ENCODE measurements at regions not wholly inside any gene's neighbourhood (a gene's known extent, or its start where the extent isn't known, plus 50 kb on each side); places are given as distances from the start of the nearest gene placed in this dataset.
"Not testable (repeated sequence)": the region's sequence is repeated elsewhere in the genome, so short reads cannot be mapped to it uniquely, and the experiment has no call there.

DNA sequence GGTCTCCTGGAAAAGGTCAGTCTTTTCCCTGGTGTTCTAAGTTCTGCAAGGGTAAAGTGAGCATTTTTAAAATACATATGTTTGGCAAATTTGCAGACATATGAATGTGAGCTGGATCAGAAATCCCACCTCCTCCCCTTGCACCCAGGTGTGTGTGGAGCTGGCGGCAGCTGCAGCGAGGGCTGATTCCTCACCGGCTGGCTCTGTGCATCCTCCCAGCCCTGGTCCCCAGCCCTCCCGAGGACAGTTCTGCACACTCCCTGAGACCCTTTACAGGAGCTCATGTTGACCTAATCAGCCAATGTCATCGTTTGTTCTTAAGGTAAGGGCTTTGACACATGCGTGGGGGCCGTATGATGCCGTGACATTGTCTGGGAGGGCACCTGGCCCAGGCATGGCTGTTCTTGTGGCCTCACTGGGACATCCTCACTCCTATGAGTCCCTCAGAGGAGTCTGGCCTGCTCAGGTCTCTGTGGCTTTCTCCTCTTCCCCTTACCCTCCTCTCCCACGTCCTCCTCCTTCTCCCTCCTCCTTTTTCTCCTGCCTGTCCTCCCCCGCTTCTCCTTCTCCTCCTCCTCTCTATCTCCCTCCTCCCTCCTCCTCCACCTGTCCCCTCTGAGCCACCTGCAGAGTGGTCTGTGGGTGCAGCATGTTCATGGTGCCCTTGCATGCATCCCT, 289.2 kb upstream of the SFSWAP start:
- DNase-seq: no peak

DNA sequence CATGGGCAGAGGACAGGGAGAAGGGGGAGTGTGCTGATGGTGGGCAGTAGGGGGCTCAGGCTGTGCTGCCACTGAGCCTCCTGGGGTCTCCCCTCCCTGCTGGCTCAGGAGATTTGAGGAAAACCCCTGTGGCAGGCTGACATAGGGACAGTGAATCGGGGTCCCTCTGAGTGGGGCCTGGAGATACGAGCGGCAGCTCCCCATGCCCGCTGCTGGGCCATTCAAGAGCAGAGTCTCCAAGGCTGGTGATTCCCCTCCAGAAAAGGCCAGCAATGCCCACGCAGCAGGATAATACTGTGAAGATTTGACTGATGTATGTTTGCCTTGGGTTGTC, 288.7 kb upstream of the SFSWAP start:
- DNase-seq: no peak

GRCh38 chr12:131422744-131423143, 288.1 kb upstream of the SFSWAP start:
- no peak for DNase-seq

DNA sequence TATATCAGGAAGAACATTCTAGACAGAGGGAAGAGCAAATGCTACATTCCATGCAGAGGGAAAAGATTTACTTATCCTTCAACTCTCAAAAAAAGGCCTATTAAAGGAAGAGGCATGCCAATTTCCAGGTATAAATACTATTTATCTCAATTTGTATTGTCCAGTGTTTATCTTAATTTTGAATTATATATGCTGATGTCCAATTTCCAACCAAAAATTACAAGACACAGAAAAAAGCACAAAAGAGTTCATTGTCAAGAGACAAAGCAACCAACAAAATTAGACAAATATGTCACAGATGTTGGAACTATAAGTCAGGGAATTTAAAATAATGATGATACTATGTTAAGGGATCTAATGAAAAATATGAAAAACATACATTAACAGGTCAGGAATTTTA, 286.6 kb upstream of the SFSWAP start:
- no peak for DNase-seq

- DNase-seq: no peak
Observed at GRCh38 chr12:131425112-131426075, 285.5 kb upstream of the SFSWAP start.

DNA sequence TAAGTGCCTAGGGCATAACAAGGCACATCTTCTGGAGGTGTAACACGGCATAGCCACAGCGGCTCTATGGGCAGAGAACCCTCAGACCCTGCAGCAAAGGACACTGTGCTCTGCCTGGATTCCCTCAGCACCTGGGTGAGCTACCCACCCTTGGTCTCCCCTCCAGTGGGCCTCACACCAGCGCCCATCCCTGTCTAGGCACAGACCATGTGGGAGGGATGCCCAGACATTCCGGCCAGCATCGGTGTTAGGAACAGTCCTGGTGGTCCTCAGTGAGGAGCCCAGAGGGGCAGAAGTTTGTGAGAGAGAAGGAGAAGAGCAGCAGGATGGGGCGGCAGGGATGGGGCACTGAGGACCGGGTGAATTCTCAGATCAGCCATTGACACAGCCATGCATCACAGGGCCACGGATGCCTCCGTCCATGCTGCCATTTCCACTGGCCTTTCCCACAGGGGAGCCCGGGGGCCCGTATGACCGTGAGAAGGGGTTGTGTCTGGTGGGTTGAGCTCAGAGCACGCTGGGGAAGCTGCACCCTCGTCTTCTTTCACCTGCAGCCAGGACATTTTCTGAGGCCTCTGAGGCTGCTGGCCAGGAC, 282.7 kb upstream of the SFSWAP start:
- no peak for DNase-seq

DNA sequence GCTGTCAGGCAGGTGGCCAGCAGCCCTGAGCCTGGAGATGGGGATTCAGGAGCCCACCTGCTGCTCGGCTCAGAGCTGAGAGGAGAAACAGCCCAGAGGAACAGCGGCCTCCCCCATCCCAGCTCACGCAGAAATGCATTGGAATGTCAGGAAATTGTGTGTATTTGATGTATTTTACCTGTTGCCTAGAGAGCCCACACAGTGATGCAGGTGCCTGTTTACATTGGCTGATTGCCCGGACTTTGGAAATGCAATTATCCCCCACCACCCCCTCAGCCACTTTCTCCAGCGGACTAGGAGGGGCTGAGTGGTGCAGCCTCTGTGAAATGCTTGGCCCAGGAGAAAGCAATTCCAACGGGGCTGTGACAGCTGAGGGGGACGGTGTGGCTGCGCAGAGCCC, 281.7 kb upstream of the SFSWAP start:
- DNase-seq: not testable (repeated sequence)

- DNase-seq: not testable (repeated sequence)
Observed at GRCh38 chr12:131429697-131430096, 281.2 kb upstream of the SFSWAP start.

- DNase-seq: no peak
Observed at GRCh38 chr12:131430158-131430742, 280.6 kb upstream of the SFSWAP start.

GRCh38 chr12:131431126-131431655, 279.7 kb upstream of the SFSWAP start:
- not testable (repeated sequence) for DNase-seq

- DNase-seq: peak; percentile 36
Observed at GRCh38 chr12:131432532-131433260, 278.2 kb upstream of the SFSWAP start.

GRCh38 chr12:131434208-131435125, 276.4 kb upstream of the SFSWAP start:
- DNase-seq: no peak

GRCh38 chr12:131436922-131437705, 273.8 kb upstream of the SFSWAP start:
- DNase-seq: no peak

GRCh38 chr12:131437706-131438492, 273.0 kb upstream of the SFSWAP start:
- no peak for DNase-seq

GRCh38 chr12:131438493-131438835, 272.4 kb upstream of the SFSWAP start:
- not testable (repeated sequence) for DNase-seq

- DNase-seq: peak; percentile 39
Observed at GRCh38 chr12:131438881-131439280, 272.0 kb upstream of the SFSWAP start.

- not testable (repeated sequence) for DNase-seq
Observed at GRCh38 chr12:131439752-131440151, 271.1 kb upstream of the SFSWAP start.

DNA sequence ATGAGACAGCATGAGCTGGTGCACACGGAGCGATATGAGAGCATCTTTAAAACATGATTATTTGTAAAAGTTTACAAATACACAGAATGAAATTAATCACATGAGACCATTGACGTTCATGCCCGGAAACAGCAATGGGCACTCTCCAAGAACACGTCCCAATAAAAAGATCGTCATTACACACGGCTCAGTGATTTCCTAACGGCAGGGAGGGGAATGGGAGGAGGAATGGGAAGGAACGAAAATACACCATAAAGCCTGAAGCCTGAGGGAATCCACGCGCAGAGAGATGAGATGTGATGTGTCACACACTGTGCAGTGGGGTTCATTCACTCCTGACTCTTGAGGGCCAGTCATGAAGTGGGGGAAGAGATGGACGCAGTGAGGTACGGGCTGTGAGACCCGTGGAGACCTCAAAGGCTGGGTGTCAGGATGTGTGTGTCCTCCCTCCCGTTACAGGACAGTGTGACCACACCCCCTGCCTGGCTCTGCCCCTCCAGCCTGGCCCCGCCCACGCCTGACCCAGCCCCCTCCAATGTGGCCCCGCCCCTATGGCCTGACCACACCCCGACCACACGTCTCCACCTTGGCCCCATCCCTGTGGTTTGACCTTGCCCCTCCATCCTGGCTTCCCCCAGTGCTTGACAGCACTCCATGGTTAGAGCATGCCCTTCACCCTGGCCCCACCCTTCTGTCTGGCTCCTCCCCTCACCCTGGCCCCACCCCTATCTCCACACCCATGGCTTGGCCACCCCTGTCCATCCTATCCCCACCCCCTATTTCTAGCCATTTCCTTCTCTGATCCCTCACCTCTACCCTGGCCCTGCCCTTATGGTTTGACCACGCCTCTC, 270.5 kb upstream of the SFSWAP start:
- not testable (repeated sequence) for DNase-seq

All from right kidney (tissue), 1 donor.